GM23248 (cell line): ENCODE measurements at regions not wholly inside any gene's neighbourhood (a gene's known extent, or its start where the extent isn't known, plus 50 kb on each side); places are given as distances from the start of the nearest gene placed in this dataset.

Source experiments
- DNase-seq: peaks from one replicate; pipeline ENCODE4 v3.0.0-alpha.2; 2015
- H2AFZ ChIP-seq: fragments of 200-600 bp; sonication (generic); 2 replicates; pipeline ENCODE4 v1.6.1; 2016; ENCODE audit warnings: antibody characterized with exemption
- H3F3A ChIP-seq: fragments of 200-600 bp; sonication (generic); 2 replicates; pipeline ENCODE4 v1.6.1; 2016; ENCODE audit warnings: mild to moderate bottlenecking, antibody characterized with exemption, mixed run types; ENCODE audit not compliant: insufficient read depth
- H3K27ac ChIP-seq: fragments of 200-600 bp; sonication (generic); 2 replicates; pipeline ENCODE4 v1.5.1; 2016; ENCODE audit warnings: mild to moderate bottlenecking
- H3K27me3 ChIP-seq: fragments of 200-600 bp; sonication (generic); replicated peaks from 2 replicates; pipeline ENCODE4 v1.6.1; 2016; ENCODE audit warnings: mild to moderate bottlenecking; ENCODE audit not compliant: insufficient read depth
- H3K36me3 ChIP-seq: fragments of 200-600 bp; sonication (generic); 2 replicates; pipeline ENCODE4 v1.6.1; 2016; ENCODE audit warnings: low read depth, mild to moderate bottlenecking
- H3K4me1 ChIP-seq: fragments of 200-600 bp; sonication (generic); 2 replicates; pipeline ENCODE4 v1.6.1; 2016; ENCODE audit warnings: mild to moderate bottlenecking; ENCODE audit not compliant: insufficient read depth
- H3K4me2 ChIP-seq: fragments of 200-600 bp; sonication (generic); one replicate; pipeline ENCODE4 v1.6.1; 2016; ENCODE audit warnings: mild to moderate bottlenecking; ENCODE audit not compliant: unreplicated experiment
- H3K4me3 ChIP-seq: fragments of 200-600 bp; sonication (generic); 2 replicates; pipeline ENCODE4 v1.5.1; 2016; ENCODE audit warnings: mild to moderate bottlenecking
- H3K79me2 ChIP-seq: fragments of 200-600 bp; sonication (generic); 2 replicates; pipeline ENCODE4 v1.6.1; 2016; ENCODE audit warnings: mild to moderate bottlenecking; ENCODE audit not compliant: insufficient read depth
- H3K9ac ChIP-seq: fragments of 200-600 bp; sonication (generic); 2 replicates; pipeline ENCODE4 v1.6.1; 2016; ENCODE audit warnings: mild to moderate bottlenecking
- H3K9me2 ChIP-seq: fragments of 200-600 bp; sonication (generic); 2 replicates; pipeline ENCODE4 v1.6.1; 2016; ENCODE audit warnings: mixed run types, mild to moderate bottlenecking, moderate library complexity; ENCODE audit not compliant: insufficient read depth
- H3K9me3 ChIP-seq: fragments of 200-600 bp; sonication (generic); one replicate; pipeline ENCODE4 v1.6.1; 2017; ENCODE audit warnings: low read depth
- H4K20me1 ChIP-seq: fragments of 200-600 bp; sonication (generic); 2 replicates; pipeline ENCODE4 v1.6.0; 2016; ENCODE audit not compliant: insufficient read depth
- EZH2 ChIP-seq: fragments of 200-600 bp; sonication (generic); IDR thresholded peaks from 2 replicates; pipeline ENCODE4 v1.6.1; 2018; ENCODE audit warnings: antibody characterized with exemption, mild to moderate bottlenecking; ENCODE audit not compliant: insufficient read depth, poor library complexity, severe bottlenecking
- EZH2phosphoT487 ChIP-seq: fragments of 200-600 bp; sonication (generic); IDR thresholded peaks from 2 replicates; pipeline ENCODE4 v1.6.1; 2018; ENCODE audit warnings: antibody characterized with exemption, moderate library complexity, mild to moderate bottlenecking, low read depth; ENCODE audit not compliant: insufficient read depth
- WGBS, 2 experiments: methylation state at CpG; one replicate each; pipeline ENCODE4 v1.1.6; 2015 to 2017; ENCODE audit warnings: low lambda C conversion rate in 2 of 2, low coverage in 1 of 2; ENCODE audit errors: missing lambda C conversion rate in 2 of 2; 5-methylcytosine and 5-hydroxymethylcytosine counted together
- in situ Hi-C: fragments of 300-500 bp; cut with MboI; formaldehyde crosslinking; loops from 2 replicates; pipeline ENCODE4 v1.15.0; 2020

DNA sequence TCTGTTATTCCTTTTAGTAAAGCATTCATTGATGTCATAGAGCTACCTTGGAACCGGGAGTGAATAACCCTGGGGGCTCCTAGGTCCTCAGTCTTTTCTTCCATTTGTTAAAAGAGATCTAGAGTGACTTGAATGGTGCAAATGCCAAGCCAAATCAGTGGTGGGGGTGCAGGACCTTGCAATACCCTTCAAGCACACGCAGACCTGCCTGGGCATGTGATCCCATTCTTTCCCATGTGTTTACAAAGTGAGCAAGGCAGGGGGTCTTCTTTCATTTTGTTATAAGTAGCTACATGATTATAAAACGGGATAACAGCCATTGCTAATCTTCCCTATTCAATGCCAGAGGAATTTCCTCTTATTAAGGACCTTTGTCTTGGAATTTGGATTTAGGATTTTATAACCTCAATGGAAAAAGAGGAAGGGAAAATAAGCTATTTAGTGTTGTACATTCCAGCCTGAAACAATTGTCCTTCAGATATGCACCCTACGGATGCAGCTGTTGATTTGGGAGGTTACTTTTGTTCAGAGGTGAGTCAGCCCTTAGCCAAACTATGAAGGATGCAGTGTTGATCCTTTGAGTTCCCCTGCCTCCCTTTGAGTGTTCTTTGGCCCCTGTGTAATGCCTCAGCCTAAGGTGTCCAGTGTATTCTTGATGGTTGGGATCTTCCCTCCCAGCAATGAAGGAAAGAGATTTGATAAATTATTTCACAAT is 623.8 kb upstream of the HTR2C start:
- Histone ChIP-seq H3K9ac (no peak overlapping the region), H4K20me1 (no peaks in the 10 kb centered on the region), H3K4me1 (no peaks in the 10 kb centered on the region), H3K36me3 (no peaks in the 10 kb centered on the region), H3K27ac (no peak overlapping the region), H2AFZ (no peak overlapping the region), H3K9me2 (no peaks in the 10 kb centered on the region), H3K9me3 (no peaks in the 10 kb centered on the region), H3F3A (no peaks in the 10 kb centered on the region), H3K4me3 (no peak overlapping the region), H3K79me2 (no peaks in the 10 kb centered on the region), H3K27me3 (no peaks in the 10 kb centered on the region), H3K4me2 (no peak overlapping the region)
- no peak for DNase-seq
- WGBS, 2 experiments, result 6 to 8% methylated on average over 4 of the region's 4 CpGs
- in situ Hi-C loops, result no loop called here
- TF ChIP-seq EZH2phosphoT487, result no peak

- H3K4me1 ChIP-seq, result no peaks in the 10 kb centered on the region
- no peaks in the 10 kb centered on the region for H3K27me3 ChIP-seq
- no peak overlapping the region for H2AFZ ChIP-seq
- H3K27ac ChIP-seq, result no peak overlapping the region
- H3K9me3 ChIP-seq, result no peaks in the 10 kb centered on the region
- DNase-seq, result no peak
- no peak overlapping the region for H3K9ac ChIP-seq
- no peaks in the 10 kb centered on the region for H4K20me1 ChIP-seq
- WGBS, 2 experiments, result 54 to 58% methylated on average over 5 to 6 of the region's 6 CpGs
- H3K79me2 ChIP-seq, result no peaks in the 10 kb centered on the region
- no peaks in the 10 kb centered on the region for H3K36me3 ChIP-seq
- no peaks in the 10 kb centered on the region for H3K9me2 ChIP-seq
- H3K4me2 ChIP-seq, result no peak overlapping the region
- TF ChIP-seq EZH2phosphoT487 (no peak), EZH2 (no peak)
- H3F3A ChIP-seq, result no peaks in the 10 kb centered on the region
- H3K4me3 ChIP-seq, result no peak overlapping the region
- in situ Hi-C loops, result no loop called here
Measured at GRCh38 chrX:113956936-113957335, 627.0 kb upstream of the HTR2C start.

DNA sequence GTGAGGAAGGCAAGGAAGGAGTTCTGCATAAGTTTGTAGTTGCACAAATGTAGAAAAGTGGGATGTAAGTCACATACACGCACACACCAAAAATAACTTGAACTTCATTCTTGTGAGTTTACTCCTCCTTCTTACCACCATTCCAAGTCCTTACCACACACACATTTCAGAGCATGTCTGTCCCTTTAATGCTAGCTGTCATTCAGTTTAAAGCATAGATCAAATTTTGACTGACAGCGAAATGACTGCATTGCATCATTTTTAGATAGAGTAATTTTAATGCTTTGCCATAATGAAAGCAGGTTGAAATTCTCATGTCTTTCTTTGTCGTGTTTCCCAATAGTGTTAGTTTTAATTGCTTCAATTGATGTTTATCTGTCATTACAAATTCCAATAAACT is 629.6 kb upstream of the HTR2C start:
- H3F3A ChIP-seq, result no peaks in the 10 kb centered on the region
- TF ChIP-seq EZH2phosphoT487, result no peak
- TF ChIP-seq EZH2, result no peak
- 8 to 10% methylated on average over 3 of the region's 3 CpGs for WGBS, 2 experiments
- H3K9ac ChIP-seq, result no peak overlapping the region
- no peak for DNase-seq
- no peaks in the 10 kb centered on the region for H3K9me2 ChIP-seq
- H3K36me3 ChIP-seq, result no peaks in the 10 kb centered on the region
- no peak overlapping the region for H3K27ac ChIP-seq
- in situ Hi-C loops, result no loop called here
- no peaks in the 10 kb centered on the region for H3K4me1 ChIP-seq
- no peak overlapping the region for H3K4me3 ChIP-seq
- H3K79me2 ChIP-seq, result no peaks in the 10 kb centered on the region
- no peaks in the 10 kb centered on the region for H4K20me1 ChIP-seq
- no peaks in the 10 kb centered on the region for H3K27me3 ChIP-seq
- no peak overlapping the region for H2AFZ ChIP-seq
- H3K9me3 ChIP-seq, result no peaks in the 10 kb centered on the region
- H3K4me2 ChIP-seq, result no peak overlapping the region

DNA sequence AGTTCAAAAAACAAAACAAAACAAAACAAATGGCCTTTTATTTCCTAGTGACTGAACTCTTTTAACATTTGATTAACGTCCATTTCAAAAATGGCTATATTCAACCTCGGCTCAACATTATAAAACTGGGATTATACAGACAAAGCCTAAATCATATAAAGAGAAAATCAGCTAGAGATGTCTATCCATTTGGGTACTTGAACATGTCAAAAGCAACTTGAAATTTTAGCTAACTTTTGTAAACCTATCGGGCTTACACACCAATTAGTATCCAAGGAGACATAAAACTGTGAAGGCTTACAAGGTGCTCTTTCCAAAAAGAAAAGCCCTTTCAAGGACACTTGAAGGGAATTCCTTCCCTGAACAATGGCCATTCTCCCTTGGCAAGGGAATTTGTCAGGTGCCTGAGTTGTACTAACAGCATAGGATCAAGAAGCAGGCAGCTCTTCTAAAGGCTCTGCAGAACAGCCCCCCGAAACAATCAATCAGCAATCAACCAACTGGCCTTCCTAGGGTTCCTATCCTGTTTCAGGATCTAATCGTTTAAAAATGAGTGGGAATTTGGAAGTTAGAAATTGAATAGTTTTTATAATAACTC is 633.7 kb upstream of the HTR2C start:
- DNase-seq, result no peak
- Histone ChIP-seq H3K9me2 (no peaks in the 10 kb centered on the region), H3K9me3 (no peaks in the 10 kb centered on the region), H3F3A (no peaks in the 10 kb centered on the region), H3K27ac (no peak overlapping the region), H3K9ac (no peak overlapping the region), H3K27me3 (no peaks in the 10 kb centered on the region), H3K36me3 (no peaks in the 10 kb centered on the region), H2AFZ (no peak overlapping the region), H3K4me1 (no peaks in the 10 kb centered on the region), H3K4me2 (no peak overlapping the region), H3K79me2 (no peaks in the 10 kb centered on the region), H3K4me3 (no peak overlapping the region), H4K20me1 (no peaks in the 10 kb centered on the region)
- 13 to 16% methylated on average over 5 of the region's 5 CpGs for WGBS, 2 experiments
- TF ChIP-seq EZH2 (no peak), EZH2phosphoT487 (no peak)
- in situ Hi-C loops, result no loop called here

DNA sequence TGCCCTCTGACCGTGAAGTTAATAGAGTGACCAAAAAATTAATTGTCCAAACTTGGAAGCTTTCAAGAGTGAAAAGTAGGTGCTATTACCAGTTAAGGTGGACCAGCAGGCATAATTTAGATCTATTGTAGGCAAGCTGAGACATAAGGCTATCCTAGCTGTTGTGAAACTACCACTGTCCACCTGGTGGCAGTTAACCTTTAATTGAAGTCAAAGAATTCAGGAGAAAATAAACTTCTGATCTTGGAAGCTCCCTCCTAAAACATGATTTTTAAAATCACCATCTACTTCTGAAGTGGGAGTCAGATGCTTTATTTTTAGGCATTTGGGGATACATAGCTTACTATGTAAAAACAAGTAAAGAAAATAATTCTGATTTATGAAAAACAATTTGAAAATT is 636.3 kb upstream of the HTR2C start:
- DNase-seq, result no peak
- Histone ChIP-seq H3K9me2 (no peaks in the 10 kb centered on the region), H4K20me1 (no peaks in the 10 kb centered on the region), H3K4me2 (no peak overlapping the region), H3K4me1 (no peaks in the 10 kb centered on the region), H2AFZ (no peak overlapping the region), H3K4me3 (no peak overlapping the region), H3K27ac (no peak overlapping the region), H3K9me3 (no peaks in the 10 kb centered on the region), H3K79me2 (no peaks in the 10 kb centered on the region), H3F3A (no peaks in the 10 kb centered on the region), H3K27me3 (no peaks in the 10 kb centered on the region), H3K9ac (no peak overlapping the region), H3K36me3 (no peaks in the 10 kb centered on the region)
- in situ Hi-C loops, result no loop called here
- TF ChIP-seq EZH2phosphoT487, result no peak
- no peak for TF ChIP-seq EZH2
- 26 to 38% methylated on average over 1 of the region's 1 CpG for WGBS, 2 experiments
